Activated CD4-positive, CD25-positive, alpha-beta regulatory T cell treated with anti-CD3 and anti-CD28 coated beads, Interleukin-2, amount 50 U/mL, for 24 hours (primary cell): ENCODE measurements at regions not wholly inside any gene's neighbourhood (a gene's known extent, or its start where the extent isn't known, plus 50 kb on each side); places are given as distances from the start of the nearest gene placed in this dataset.
"Not testable (repeated sequence)": the region's sequence is repeated elsewhere in the genome, so short reads cannot be mapped to it uniquely, and the experiment has no call there.

Experiments used
- ATAC-seq, 2 donors: fragments of 150-1000 bp; cut with Tn5 transposase; one replicate each; pipeline ENCODE4 v1.10.0; 2021; ENCODE audit warnings: mild to moderate bottlenecking in 1 of 2, moderate library complexity in 1 of 2

DNA sequence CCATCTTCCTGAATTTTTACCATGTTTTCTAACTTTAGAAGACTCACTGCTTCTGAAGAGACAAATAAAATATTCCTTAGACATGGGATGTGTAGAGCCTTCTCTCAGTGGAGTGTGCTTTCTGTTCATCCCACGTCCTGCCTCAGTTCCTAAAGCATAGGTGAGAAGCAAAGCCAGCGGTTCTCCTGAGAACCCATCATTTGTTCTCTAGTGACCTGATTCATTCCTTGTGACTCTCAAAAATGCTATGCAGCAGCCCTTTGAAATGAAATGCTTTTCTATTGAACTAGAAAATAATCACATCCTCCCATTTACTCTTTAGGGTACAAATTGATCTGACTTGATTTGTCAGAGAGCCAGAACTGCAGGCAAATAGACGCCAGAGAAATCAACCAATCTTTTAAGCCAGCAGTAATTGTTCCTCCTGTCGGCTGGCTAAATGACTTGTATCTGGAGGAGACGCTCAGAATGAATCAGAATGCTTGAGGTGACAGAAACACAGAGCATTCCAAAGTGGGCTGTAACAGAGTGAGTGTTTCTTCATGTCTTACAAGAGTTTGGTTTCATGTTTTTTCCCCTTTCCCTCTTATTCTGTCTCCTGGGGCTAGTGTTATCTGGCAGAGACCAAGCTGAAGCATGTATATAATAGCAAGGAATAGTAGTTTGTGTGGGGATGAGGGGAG is 81.3 kb upstream of the TMEM178A start:
- ATAC-seq: no peak

DNA sequence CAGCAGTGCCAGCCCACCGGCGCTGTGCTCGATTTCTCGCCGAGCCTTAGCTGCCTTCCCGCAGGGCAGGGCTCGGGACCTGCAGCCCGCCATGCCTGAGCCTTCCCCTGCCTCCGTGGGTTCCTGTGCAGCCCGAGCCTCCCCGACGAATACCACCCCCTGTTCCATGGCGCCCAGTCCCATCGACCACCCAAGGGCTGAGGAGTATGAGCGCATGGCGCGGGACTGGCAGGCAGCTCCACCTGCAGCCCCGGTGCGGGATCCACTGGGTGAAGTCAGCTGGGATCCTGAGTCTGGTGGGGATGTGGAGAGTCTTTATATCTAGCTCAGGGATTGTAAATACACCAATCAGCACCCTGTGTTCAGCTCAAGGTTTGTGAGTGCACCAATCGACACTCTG is 80.2 kb upstream of the TMEM178A start:
- ATAC-seq: not testable (repeated sequence)

DNA sequence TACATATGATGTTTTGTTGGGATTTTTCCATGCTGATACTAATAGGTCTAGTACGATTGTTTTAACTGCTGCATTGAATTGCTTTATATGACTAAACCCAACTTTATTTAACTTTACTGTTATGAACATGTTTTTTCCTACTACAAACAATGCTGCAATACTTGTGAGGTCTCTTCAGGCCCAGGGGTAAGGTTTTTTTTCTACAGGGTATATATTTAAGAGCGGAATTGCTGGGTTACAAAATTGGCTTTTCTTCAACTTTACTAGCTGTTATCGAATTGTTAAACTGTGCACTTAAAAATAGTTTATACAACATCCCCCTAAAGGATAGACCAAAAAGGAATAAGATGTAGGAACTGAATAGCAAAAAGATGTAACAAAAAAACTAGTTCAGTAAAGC is 78.5 kb upstream of the TMEM178A start:
- no peak for ATAC-seq

DNA sequence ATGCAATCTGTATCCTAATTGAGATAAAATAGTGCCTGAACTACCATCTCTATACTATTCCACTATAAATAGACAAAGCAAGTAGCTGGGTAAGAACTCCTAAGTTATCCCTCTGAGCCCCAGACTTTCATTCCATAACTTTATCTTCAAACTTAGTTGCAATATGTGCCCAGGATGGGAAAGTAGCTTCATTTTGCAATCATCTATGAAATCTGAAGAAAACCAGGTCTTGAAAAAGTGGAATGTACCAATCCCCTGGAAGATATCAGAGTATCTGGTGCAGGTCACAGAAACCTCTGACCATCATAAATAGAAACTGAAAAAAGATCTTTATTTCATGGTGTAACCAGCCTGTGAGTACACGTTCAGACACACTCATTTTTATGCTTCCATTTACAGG is 78.1 kb upstream of the TMEM178A start:
- no peak for ATAC-seq

DNA sequence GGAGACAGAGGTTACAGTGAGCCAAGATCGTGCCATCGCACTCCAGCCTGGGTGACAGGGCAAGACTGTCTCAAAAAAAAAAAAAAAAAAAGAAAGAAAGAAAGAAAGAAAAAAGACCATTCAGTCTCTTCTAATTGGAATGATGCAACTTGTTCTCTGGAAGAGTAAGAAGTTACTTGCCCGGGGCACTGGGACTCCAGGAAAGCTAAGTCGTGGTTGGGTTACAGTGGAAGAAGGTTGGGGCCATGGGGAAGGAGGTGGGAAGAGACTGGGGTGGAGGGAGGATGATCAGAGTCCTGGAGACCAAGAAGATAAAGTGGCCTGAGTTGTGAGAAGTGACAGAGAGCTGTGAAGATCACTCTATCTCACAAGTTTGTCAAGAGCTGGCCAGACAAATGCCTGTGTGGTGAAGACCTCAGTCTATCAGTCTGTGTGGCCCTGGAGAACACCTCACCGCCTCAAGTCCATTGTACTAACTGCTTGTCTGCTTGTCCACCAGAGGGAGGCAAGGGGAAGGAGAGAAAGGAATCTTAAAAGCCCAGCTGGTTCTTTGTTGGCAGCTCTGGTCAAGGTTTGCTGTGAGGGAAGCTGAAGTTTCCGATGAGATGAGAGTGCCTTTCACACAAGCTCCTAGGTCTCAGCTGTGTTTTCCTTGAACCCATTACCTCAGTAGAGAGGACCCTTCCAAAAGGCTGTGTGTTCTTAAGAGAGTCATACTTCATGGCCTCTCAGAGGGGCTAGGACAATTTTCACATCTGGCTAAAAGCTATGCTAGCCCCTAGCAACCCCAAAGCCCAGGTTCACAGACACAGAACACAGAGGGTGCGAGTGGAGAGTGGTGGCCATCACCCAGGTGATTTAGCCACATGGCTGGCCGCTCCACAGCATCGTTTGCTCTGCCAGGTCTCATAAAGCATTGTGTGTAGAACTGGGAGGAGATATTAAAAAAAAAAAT is 72.0 kb upstream of the TMEM178A start:
- no peak for ATAC-seq

DNA sequence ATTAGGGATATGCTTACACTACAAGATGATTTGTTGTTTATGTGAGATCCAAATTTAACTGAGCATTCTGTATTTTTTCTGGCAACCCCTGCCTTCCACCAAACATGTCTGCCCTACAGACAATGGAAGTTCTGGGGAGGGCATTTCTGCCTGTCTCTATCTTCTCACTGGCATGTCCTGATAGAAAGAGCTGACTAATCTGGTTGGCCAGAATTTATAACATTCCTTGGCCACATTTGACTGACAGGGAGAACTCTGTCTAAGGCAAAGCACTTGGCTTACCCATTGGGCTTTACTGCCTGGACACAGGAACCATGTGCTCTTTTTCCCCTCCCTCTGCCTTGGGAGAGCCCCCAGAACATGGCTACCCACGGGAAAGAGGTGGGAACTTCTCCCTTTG is 70.6 kb upstream of the TMEM178A start:
- no peak for ATAC-seq

DNA sequence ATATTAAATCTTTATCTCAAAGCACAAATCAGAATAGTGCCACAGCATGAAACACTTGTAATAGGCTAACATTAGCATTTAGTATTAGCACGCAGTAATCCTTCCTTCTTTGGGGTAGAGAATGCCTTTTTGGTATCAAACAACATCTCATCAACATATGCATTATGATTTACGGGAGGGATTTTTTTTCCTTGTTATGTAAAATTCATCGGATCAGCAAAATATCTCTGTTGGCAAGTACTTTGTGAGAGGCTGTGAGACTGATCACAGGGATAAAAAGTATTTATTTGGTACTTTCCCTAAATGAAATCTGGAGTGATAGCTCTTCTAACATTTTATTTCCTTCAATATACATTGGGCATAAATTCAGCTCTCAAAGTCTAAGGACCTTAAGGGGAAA is 68.4 kb upstream of the TMEM178A start:
- ATAC-seq: no peak

DNA sequence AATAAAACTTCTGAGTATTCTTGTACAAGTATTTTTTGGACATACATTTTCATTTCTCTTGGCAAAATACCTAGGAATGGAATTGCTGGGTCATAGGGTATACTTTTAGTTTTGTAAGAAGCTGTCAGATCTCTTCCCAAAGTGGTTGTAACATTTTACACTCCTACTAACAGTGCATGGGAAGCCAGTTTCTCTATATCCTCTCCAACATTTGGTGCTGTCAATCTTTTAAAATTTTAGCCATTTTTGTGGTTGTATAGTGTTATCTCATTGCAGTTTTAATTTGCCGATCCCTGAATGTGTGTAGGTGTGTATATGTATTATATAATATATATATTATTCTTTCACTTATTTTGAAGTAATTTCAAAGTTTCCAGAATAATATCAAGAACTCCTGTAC is 63.1 kb upstream of the TMEM178A start:
- ATAC-seq: no peak

DNA sequence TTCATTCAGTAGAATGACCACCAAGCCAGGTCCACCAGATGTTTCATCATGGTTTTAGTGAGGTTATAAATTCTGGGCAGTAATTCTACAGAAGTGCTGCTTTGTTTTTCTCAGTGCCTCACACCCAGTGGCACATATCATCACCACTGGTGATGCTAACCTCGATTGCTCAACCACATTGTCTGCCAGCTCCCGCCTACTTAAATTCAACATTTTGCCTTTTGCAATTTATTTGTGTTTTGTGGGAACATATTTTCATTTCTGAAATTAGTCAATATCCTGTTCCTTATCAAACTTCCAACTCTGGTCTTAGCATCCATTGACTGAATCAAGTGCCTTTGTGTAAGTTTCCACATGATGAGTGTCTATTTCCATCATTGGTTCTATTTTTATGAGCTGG is 62.3 kb upstream of the TMEM178A start:
- no peak for ATAC-seq

DNA sequence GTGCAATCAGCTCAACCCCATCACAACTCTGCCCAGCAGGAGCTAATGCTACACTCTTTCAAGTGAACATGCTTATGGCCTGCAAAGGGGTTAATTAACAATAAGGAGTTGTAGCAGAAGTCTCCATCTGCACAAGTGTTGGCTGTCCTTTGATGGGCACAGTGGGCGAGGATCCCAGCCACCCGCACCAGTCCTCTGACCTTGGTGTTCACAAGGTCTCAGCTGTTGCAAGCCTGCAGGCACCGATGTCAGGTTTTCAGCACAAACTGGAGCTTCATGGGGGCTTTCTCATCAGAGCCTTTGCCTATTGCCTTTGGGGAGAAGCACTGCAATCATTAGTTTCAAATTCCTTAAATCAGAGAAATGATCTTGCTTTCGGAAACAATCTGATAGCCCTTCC is 60.9 kb upstream of the TMEM178A start:
- ATAC-seq: no peak

DNA sequence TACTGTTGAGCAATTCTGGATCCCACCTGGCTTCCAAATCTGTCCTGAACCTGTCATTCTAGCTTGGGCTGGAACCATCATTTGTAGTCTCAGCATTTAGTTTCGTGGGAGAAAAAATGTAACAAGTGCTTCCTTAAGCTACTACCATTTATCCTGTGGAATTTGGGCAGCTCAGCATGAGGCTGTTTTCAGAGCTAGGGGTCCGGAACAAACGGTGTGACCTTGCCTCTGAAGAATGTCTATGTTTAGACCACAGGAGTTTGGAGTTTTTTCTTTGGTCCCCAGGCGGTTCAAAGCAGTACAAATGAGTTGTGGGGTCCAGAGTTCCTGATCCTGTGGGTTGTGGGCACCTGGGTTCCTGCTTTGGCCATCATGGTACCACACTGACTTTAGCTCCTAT is 59.1 kb upstream of the TMEM178A start:
- no peak for ATAC-seq

DNA sequence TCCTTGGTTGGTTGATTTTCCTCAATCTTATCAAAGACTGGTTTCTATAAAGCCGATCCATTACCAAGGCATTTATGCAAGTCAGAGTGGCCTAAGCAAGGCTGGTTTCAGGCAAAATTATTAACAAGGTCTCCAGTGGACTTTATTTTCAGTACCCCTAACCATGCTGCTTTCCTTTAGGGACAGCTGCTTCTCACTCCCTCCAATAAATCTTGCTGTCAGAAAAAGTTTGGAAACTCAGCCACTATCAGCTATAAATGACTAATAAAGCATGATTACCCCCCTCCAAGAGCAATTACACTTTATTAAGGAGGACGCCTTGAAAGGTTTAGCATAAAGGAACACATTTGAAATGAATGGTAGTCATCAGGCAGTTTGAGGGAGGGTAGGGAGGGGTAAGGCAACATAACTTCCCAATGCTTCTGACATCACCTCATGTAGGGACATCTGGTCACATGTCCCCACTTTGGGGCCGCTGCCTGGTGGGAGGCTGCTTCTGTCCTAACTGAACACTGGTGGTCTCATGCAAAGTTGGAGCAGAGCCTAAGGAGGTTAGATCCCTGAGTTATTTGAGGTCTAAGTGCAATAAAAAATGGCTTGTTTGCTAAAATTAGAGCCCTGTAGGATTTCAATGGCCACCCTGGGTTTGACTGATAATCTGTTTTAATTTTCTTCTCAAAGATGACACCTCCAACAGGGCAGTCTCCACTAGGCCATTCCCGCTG is 58.0 kb upstream of the TMEM178A start:
- no peak for ATAC-seq

DNA sequence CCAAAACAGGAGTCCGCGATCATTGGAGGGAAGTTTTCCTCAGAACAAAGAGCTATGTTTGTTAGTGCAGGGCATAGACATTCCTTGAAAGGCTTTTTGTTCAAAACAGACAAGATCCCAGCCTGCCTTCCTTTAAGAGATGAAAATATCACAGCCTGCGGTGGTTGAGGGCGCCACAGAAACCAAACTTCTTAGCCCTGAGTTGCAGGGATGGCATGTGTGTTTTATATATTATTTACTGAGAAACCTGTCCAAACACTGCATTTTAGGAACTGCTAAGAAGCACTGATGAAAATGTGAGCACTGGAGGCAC is 57.5 kb upstream of the TMEM178A start:
- no peak for ATAC-seq

DNA sequence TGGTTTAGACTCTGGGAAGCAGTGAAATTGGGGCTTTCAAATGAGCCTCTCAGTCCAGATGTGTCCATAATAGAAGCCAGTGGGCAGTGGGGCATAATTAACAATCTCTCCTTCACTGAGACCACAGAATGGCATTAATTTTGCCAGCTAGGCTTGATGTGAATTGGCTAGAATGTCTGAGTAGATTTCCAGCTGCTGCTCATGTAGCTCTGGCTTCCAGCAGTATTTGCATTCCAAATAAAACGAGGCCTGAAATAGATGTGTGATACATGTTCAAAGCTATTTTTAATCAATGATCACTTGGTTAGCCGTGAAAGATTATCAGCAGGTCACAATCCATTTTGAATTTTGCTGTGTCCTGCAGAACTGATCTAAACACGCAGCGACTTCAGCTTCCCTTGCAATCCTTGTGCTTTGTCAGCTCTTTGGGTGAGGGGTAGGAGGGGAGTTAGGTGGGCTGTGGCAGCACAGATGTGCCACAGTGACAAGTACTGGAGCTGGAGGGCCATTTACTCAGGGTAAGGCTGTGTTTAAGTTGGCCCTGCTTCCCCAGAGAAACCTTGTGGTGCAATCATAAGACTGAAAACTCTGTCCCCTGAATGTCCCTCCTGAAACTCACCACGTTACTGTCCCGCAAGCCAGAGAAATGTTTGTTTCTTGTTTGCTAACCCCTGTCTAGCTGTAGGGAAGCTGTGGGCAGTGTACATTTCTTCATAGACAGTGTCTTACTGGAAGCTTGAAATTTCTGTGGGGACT is 56.9 kb upstream of the TMEM178A start:
- no peak for ATAC-seq

DNA sequence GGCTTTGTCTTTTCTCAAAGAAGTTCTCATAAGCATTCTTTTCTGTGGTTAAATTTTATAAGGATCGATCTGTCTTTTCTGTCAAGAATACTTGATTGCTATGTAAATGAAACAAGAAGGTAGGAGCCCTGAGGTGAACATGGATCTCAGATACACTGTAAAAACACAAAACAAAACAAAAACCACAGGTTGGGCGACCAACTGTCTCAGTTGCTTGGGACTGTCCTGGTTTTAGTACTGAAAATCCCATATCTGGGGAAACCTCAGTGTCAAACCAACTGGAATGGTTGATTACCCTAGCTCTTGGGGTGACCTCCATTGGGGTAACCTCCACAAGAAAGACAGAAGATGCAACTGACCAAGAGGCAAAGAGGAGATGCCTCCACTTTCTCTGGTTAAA is 55.8 kb upstream of the TMEM178A start:
- no peak for ATAC-seq

DNA sequence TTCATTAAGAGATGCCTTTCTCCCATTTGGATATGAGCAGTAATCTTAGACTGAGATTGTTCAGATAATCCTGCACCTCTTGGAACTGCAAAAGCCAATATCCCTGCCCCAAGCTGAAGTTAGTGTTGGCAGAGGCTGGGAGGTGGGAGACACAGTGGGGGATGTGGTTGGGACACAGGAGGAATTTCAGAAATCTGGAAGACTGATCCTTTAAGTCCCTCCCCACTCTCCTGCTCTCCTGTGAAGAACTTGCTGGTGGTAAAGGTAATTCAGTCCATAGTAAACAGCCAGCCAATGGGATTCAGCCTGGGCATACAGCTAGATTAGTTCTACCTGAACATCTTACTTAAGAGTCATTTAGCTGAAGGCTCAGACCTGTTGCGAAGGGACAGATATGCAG is 50.0 kb upstream of the TMEM178A start:
- no peak for ATAC-seq
